HL-60 (cell line): ENCODE measurements at regions not wholly inside any gene's neighbourhood (a gene's known extent, or its start where the extent isn't known, plus 50 kb on each side); places are given as distances from the start of the nearest gene placed in this dataset.

Experiments used
- DNase-seq, 2 experiments: peaks; one replicate each; pipeline ENCODE4 v3.0.0-alpha.2; 2010 to 2020; ENCODE audit warnings: low read depth in 1 of 2, low spot score in 1 of 2
- H3K27ac ChIP-seq: fragments of 250-450 bp; sonication (Bioruptor Pico); replicated peaks from 2 replicates; pipeline ENCODE4 v1.5.1; 2020; ENCODE audit warnings: mild to moderate bottlenecking, moderate library complexity
- H3K27me3 ChIP-seq: fragments of 250-450 bp; sonication (Bioruptor Pico); 2 replicates; pipeline ENCODE4 v1.5.1; 2021; ENCODE audit warnings: mild to moderate bottlenecking, moderate library complexity; ENCODE audit not compliant: insufficient read depth, poor library complexity, severe bottlenecking
- H3K4me3 ChIP-seq: replicated peaks from 2 replicates; pipeline ENCODE4 v1.5.1; 2011; ENCODE audit warnings: mild to moderate bottlenecking, control low read depth, low read length; ENCODE audit not compliant: insufficient read depth
- GABPA ChIP-seq: IDR thresholded peaks from 2 replicates; pipeline ENCODE4 v1.6.1; 2012; ENCODE audit warnings: low read depth
- POLR2AphosphoS5 ChIP-seq: IDR thresholded peaks from 2 replicates; pipeline ENCODE4 v1.6.1; 2012; ENCODE audit warnings: low read depth
- SPI1 ChIP-seq: IDR thresholded peaks from 2 replicates; pipeline ENCODE4 v1.6.1; 2012; ENCODE audit warnings: low read depth, mild to moderate bottlenecking, borderline replicate concordance
- TF ChIP-seq, protein P1 (sequence below): IDR thresholded peaks from one replicate; pipeline ENCODE4 v1.5.1; 2011; ENCODE audit warnings: low read length, control low read depth, inconsistent platforms; ENCODE audit not compliant: insufficient read depth
- TF ChIP-seq, protein P2 (sequence below): IDR thresholded peaks from 2 replicates; pipeline ENCODE4 v1.6.1; 2012; ENCODE audit warnings: low read depth; ENCODE audit not compliant: insufficient replicate concordance

DNA sequence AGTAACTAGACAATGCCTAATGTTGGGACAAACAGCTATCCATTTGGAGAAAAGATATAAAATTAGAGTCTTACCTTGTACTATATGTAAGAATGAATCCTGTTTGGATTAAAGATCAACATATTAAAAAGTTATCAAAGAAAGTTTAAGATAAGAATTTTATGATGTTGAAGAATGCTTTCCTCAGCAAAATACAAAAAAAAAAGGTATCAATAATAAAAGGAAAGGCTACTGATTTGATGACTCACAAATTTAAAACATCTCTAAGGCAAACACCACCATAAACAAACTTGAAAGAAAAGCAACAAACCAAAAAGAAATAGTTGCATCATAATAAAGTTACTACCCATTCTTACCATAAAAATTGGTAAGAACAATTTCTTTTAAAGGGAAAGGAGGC, 92.7 kb downstream of the C1D start:
- no peaks in the 10 kb centered on the region for H3K27me3 ChIP-seq
- H3K4me3 ChIP-seq = no peak overlapping the region
- DNase-seq = no peak
- TF ChIP-seq GABPA (no peak), POLR2AphosphoS5 (no peak), SPI1 (no peak)
- TF ChIP-seq, protein P1, sequence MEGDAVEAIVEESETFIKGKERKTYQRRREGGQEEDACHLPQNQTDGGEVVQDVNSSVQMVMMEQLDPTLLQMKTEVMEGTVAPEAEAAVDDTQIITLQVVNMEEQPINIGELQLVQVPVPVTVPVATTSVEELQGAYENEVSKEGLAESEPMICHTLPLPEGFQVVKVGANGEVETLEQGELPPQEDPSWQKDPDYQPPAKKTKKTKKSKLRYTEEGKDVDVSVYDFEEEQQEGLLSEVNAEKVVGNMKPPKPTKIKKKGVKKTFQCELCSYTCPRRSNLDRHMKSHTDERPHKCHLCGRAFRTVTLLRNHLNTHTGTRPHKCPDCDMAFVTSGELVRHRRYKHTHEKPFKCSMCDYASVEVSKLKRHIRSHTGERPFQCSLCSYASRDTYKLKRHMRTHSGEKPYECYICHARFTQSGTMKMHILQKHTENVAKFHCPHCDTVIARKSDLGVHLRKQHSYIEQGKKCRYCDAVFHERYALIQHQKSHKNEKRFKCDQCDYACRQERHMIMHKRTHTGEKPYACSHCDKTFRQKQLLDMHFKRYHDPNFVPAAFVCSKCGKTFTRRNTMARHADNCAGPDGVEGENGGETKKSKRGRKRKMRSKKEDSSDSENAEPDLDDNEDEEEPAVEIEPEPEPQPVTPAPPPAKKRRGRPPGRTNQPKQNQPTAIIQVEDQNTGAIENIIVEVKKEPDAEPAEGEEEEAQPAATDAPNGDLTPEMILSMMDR = no peak
- no peak overlapping the region for H3K27ac ChIP-seq

DNA sequence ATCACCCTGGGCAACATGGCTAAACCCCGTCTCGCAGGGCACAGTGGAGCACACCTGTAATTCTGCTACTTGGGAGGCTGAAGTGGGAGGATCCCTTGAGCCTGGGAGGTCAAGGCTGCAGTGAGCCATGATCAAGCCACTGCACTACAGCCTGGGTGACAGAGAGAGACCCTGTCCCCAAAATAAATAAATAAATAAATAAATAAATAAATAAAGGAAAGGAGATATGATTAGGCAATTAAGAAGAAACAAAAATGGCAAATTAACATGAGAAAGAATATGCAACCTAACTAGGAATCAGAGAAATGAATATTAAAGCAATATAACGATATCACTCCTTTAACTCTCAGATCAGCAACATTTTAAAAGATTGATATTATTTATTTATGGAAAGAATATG, 92.3 kb downstream of the C1D start:
- Histone ChIP-seq H3K27ac (no peak overlapping the region), H3K27me3 (no peaks in the 10 kb centered on the region), H3K4me3 (no peak overlapping the region)
- DNase-seq = no peak
- TF ChIP-seq GABPA (no peak), POLR2AphosphoS5 (no peak), SPI1 (no peak)
- TF ChIP-seq, protein P2, sequence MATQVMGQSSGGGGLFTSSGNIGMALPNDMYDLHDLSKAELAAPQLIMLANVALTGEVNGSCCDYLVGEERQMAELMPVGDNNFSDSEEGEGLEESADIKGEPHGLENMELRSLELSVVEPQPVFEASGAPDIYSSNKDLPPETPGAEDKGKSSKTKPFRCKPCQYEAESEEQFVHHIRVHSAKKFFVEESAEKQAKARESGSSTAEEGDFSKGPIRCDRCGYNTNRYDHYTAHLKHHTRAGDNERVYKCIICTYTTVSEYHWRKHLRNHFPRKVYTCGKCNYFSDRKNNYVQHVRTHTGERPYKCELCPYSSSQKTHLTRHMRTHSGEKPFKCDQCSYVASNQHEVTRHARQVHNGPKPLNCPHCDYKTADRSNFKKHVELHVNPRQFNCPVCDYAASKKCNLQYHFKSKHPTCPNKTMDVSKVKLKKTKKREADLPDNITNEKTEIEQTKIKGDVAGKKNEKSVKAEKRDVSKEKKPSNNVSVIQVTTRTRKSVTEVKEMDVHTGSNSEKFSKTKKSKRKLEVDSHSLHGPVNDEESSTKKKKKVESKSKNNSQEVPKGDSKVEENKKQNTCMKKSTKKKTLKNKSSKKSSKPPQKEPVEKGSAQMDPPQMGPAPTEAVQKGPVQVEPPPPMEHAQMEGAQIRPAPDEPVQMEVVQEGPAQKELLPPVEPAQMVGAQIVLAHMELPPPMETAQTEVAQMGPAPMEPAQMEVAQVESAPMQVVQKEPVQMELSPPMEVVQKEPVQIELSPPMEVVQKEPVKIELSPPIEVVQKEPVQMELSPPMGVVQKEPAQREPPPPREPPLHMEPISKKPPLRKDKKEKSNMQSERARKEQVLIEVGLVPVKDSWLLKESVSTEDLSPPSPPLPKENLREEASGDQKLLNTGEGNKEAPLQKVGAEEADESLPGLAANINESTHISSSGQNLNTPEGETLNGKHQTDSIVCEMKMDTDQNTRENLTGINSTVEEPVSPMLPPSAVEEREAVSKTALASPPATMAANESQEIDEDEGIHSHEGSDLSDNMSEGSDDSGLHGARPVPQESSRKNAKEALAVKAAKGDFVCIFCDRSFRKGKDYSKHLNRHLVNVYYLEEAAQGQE = no peak
- TF ChIP-seq, protein P1 = no peak

DNA sequence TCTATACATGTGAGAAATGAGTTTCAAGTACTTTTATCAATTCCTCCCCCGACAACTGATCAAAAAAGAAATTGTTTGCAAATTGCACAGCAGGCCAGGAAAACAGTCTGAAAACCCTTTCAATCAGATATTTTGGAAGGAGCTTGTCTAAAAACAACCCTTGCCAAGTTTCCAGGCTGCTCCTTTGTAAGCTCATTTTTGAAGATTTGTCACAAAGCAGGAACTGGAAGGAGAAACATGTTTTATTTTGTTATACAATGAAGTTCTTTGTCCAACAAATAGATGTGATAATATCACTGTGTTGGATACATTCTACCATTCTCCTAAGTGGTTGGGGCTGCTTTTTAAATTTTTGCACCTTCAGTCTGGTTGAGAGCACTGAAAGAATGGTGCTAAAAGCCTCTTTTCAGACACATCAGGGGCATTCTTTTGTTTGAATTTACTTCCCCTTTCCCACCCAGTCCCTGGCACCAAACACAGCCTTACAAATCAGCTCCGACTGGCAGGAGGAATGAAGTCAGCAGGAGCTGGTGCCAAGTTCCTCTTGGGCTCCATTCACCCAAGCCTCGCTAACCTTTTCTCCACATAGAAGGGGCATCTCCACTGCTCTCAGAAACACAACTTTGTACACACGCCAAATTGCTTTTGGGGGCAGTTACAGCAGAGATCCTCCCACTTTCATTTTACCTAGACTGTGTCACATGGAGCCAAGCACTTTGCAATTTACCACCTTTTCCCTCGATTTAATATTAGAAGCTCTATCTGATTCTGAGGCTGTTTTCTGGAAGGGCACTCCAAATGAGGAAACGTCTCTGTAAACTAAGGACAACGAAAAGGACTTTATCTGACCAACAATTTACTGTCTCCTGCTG, 88.0 kb downstream of the C1D start:
- no peak for TF ChIP-seq SPI1
- TF ChIP-seq, protein P2 = no peak
- TF ChIP-seq, protein P1 = no peak
- H3K27me3 ChIP-seq = peaks cover 5% of the 10 kb centered on the region
- peak in 1 of 2 experiments; percentile 63 for DNase-seq
- H3K27ac ChIP-seq = no peak overlapping the region
- no peak overlapping the region for H3K4me3 ChIP-seq
